ENCODE measurements at regions not wholly inside any gene's neighbourhood (a gene's known extent, or its start where the extent isn't known, plus 50 kb on each side); places are given as distances from the start of the nearest gene placed in this dataset.
"Not testable (repeated sequence)": the region's sequence is repeated elsewhere in the genome, so short reads cannot be mapped to it uniquely, and the experiment has no call there.

GRCh38 chr14:25843481-25844470 lies 754.1 kb downstream of the NOVA1 start:
- no peak for DNase-seq

- no peak for DNase-seq
These were observed 756.6 kb downstream of the NOVA1 start for GRCh38 chr14:25841226-25841625.

DNA sequence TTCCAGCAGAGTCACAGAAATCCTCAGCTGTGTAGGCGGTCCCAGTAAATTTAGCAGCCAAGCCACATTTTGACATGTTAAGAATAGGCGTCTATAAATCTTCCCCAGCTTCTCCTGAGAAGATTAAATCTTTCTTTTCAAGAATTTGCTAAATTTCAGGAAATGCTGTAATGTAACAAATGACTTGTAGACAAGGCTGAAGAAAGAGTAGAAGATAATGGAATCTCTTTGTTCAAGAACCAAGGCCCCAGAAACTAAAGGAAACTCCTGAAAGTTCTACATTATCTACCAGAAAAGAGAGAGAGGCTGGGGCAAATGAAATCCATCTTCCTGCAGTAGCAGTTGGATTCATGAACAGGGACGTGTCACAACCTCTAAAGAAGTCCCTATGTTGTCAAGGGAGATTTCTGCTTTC lies 760.3 kb downstream of the NOVA1 start:
- DNase-seq, result no peak

DNA sequence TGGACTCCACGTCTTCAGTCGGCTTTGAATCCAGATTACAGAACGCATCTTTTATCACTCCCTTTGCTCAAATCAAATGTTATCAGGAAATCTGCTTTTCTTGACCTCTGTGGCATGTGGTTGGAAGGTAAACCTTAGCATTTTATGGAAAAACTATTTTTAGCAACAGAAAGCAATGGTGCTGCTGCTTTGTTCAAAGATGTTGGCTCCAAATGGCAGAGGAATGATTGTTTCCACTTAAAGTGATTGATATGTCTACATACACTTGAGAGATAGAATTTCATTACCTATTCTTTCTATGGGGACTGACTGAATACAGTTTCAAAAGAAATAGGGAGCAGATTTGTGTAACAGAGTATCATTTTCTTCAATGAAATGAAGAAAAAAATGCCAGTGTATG lies 761.2 kb downstream of the NOVA1 start:
- no peak for DNase-seq

DNA sequence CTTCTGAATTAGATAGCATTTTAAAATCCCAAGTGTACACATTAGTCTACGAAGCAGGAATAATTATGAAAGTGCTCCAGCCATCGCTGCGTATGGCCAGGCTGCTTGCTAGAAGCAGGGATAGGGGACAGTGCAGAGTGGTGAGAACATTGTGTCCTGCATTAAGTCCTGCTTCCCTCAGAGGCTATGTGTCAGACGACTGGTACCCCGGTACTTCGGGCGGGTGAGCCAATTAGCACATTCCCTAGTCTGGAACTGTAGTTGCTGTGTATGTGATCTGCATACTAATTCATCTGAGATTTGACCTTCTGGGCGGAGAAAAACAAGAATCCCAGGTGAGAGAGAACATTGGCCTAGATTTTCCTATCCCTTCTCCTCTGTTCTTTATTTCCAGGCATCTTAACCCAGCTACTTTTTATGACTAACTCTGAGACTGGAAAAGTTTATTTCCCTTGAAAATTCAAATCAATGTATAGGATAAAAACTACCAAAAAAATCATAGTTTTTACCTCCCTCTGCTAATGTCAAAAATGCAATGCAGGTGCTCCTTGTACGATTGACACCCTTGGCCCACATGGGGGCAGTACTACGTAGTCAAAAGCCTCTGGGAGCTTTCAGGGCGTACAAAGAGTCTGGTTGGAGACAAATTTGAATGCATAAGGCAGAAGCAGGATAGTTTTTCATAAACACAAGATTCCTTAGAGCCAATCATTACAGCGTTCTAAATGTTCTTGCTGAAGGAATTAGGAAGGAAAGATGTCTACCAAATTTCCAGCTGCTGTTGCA lies 764.3 kb downstream of the NOVA1 start:
- no peak for DNase-seq

- no peak for DNase-seq
These were observed 765.2 kb downstream of the NOVA1 start for GRCh38 chr14:25832585-25832984.

DNA sequence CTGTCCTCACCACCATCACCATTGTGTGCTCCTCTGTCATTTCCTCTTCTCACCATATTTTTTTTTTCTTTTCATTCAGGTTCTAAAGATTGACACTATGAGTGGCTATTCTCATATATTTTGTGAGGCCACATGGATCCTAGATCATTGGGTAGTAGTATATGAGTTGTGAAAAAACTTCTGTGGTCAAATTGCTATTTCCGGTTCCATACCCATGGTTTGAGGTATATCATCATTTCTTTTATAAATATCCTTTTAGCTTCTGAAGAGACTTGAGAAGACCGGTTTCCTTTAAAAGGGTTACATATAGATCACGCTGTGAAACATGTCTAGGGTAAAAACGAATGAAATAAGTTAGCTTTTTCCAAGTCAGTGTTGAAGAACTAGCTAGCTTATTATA lies 769.3 kb downstream of the NOVA1 start:
- no peak for DNase-seq

- DNase-seq, result no peak
These were observed 771.7 kb downstream of the NOVA1 start for GRCh38 chr14:25826105-25826504.

DNA sequence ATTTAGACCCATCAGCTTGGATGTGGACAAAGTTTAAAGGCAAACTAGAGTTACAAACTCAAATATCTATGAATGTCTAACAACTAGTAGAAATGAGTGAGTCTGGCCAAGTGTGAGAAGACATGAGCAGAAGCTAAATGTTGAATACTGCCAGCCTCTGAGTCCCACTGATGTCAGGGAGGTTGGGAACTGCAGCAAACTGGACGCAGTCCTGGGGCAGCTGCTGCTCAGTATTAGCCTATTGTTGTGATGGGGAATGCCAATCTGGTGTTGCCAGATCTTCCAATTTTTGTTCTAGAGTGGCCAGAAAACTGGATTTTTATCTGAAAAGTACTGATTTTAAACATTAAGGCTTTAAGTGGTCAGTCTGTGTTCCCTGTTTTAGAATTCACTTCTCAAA lies 770.4 kb upstream of the STXBP6 start:
- DNase-seq, result no peak

DNA sequence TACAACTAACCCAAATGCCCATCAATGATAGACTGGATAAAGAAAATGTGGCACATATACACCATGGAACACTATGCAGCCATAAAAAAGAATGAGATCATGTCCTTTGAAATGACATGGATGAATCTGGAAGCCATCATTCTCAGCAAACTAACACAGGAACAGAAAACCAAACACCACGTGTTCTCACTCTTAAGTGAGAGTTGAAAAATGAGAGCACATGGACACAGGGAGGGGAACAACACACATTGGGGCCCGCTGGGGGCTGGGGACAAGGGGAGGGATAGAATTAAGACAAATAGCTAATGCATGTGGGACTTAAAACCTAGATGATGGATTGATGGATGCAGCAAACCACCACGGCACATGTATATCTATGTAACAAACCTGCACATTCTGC lies 764.7 kb upstream of the STXBP6 start:
- not testable (repeated sequence) for DNase-seq

DNA sequence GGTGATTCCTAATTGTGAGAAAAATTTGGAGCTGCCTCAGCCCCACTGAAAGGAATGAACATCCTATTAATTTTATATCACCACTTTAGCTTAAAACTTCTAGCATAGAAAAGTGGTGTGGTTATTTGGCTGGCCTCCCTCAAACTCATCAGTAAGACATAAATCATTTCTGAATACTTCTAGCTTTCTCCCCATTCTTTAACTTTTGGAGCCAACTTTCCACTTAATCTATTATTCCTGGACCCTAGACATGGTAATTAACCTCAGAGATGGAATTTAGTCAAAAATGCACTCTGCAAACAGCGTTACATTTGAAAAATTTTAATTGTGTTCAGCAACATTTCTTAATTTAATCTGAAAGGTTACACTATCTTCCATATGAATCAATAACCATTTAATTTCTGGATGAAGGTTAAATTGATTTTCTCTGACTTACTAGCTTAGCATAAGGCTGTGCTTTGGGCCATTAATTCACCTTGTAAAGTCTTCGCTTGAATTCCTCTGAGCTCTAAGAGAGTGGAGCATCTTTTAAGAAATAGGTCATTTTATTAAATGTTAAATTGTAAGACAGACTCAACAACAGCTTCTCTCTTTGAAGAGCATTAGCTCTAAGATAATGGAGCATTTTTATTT lies 753.6 kb upstream of the STXBP6 start:
- no peak for DNase-seq

DNA sequence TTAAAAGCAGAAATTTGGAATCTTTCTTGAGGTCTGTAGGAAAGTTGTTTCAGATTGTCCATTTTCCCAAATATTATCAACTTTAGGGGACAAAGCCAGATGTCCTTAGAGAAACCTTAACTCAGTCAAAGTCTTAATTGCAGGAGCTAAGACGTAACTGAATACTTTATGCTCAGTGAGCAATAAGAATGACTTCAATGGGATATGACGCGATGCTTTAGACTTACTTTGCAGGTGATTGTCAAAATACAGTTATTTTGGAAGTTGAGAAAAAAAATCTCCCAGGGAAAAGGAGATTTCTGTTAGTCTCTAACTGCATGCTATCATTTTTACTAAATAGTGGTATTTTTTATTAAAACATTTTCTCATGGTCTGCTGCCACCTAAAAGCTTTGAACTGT lies 750.9 kb upstream of the STXBP6 start:
- DNase-seq, result no peak

DNA sequence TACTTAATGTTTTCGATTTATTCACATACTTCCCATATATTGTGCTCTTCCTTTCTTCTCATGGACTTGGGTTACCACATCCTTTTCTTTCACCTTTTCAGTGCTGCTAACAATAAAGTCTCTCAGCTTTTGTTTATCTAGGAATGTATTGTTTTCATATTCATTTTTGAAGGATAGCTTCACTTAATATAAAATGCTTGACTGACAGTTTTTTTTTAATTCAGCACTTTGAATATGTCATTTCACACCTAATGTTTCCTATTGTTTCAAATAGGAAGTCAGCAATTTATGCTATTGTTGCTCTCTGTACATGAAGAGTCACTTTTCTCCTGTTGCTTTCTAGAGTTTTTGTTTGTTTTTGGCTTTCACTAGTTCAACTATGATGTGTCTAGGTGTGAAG lies 738.3 kb upstream of the STXBP6 start:
- DNase-seq, result no peak

- no peak for DNase-seq
These were observed 716.0 kb upstream of the STXBP6 start for GRCh38 chr14:25765909-25766308.

DNA sequence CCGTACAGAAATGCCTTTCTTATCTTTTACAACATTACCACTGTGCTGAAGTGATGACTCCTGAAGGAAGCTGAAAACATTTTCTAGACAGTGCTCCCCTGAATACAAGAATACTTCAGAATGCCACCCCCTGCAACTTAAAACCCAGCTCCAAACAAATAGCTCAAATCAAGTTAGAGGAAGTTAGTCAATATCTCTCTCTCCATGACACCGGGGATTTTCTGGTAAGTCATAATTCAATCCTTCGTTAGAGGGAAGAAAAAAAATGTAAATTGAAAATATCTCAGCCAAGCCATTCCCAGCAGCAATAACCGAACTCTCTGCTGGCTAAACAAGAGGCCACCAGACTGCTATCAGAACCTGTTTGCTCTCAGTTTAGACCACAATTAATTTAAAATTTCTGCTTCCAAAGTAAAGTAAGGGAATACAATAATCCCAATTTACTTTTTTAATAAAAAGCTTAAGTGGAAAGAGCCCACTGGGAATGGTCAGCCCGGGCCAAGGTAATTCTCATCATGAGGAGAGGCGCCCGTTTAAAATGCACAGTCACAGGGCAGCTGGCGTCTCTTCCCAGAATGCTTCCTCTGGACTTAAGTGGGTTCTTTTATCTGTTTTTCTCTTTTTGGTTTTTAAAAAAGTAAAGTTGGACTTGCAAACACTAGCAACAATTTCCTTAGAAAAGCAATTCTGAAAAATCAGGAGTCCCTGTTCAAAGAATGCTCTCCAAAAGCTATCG lies 710.1 kb upstream of the STXBP6 start:
- DNase-seq, result no peak

DNA sequence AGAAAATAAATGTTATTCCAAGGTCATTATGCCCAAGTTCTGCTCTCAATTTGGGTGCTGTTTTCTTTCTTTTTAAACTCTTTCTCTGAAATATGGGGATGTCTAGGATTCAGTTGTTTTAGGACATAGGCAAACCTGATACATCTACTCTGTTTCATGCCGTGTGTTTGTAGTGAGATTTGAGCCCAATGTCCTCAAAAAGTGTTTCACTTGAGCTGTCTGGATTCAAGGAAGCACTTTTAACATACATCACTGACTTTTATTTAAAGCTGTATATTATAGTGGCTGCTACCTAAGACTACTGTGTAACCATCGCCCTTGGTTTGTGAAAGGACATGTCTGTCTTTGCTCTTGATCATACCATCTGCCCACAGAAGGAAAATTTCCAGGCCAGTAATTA lies 709.3 kb upstream of the STXBP6 start:
- DNase-seq, result no peak

GRCh38 chr14:25757364-25757763 lies 707.4 kb upstream of the STXBP6 start:
- DNase-seq, result no peak

DNA sequence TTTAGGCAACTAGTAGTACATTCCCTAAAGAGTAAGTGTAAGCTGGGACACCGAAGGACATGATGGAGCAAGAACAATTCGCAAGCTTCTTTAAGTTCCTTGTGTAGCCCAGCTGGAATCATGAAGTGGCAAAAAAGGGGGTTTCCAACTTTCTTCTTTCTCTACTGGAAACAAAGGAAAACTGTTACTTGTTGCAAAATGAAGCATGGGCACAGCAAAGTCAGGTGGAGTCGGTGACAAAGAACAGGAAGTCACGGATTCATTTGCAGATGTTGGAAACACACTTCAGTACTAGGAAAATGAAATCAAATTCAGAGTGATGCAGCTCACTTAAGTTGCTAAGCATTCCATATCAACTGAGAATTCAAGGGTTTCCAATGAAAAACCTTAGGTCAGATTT lies 706.9 kb upstream of the STXBP6 start:
- DNase-seq, result no peak

- DNase-seq, result no peak
These were observed 703.2 kb upstream of the STXBP6 start for GRCh38 chr14:25753130-25753529.

- no peak for DNase-seq
These were observed 700.5 kb upstream of the STXBP6 start for GRCh38 chr14:25750436-25750835.
